ENCODE measurements at regions not wholly inside any gene's neighbourhood (a gene's known extent, or its start where the extent isn't known, plus 50 kb on each side); places are given as distances from the start of the nearest gene placed in this dataset.

- TF ChIP-seq CTCF (IDR thresholded peaks at IDR 0.05; ENCODE audit: insufficient read depth, low read depth, low read length) (no peak), EZH2 (IDR thresholded peaks at IDR 0.05; ENCODE audit: insufficient read depth, low read length) (no peak)
- H3K4me1 Mint-ChIP-seq (ENCODE audit: low read depth, unreplicated experiment) = no peaks in the 10 kb centered on the region
- H3K9ac ChIP-seq (ENCODE audit: low read length) = no peak overlapping the region
- H3K9me3 Mint-ChIP-seq (ENCODE audit: unreplicated experiment) = no peaks in the 10 kb centered on the region
- FAIRE-seq = no peak
- H3K27ac Mint-ChIP-seq (ENCODE audit: unreplicated experiment) = no peak overlapping the region
- no peaks in the 10 kb centered on the region for H3K36me3 Mint-ChIP-seq (ENCODE audit: low read depth, unreplicated experiment)
- H2AFZ ChIP-seq (ENCODE audit: low read depth, low read length) = no peak overlapping the region
- DNase-seq (ENCODE audit: low read depth) = no peak
- no peak overlapping the region for H3K4me2 ChIP-seq (ENCODE audit: low read length)
- H3K4me3 Mint-ChIP-seq (ENCODE audit: unreplicated experiment) = no peak overlapping the region
- no peaks in the 10 kb centered on the region for H3K36me3 ChIP-seq (ENCODE audit: insufficient read depth, low read length)
- no peak overlapping the region for H3K4me3 ChIP-seq (ENCODE audit: insufficient read depth, low read depth, low read length)
- H3K79me2 ChIP-seq (ENCODE audit: insufficient read depth, low read length) = no peaks in the 10 kb centered on the region
- H3K27me3 ChIP-seq (ENCODE audit: insufficient read depth, low read length) = peaks cover 3% of the 10 kb centered on the region
- H3K4me1 ChIP-seq (ENCODE audit: insufficient read depth, low read length) = no peaks in the 10 kb centered on the region
- no peak overlapping the region for H3K27ac ChIP-seq (ENCODE audit: low read depth, low read length)
- peaks cover 9% of the 10 kb centered on the region for H3K27me3 Mint-ChIP-seq (ENCODE audit: low read depth, unreplicated experiment)
- H3K9me3 ChIP-seq (ENCODE audit: insufficient read depth, low read depth, low read length) = no peaks in the 10 kb centered on the region
- no peaks in the 10 kb centered on the region for H4K20me1 ChIP-seq (ENCODE audit: insufficient read depth, low read length)
These were observed 126.7 kb upstream of the EGFLAM start for GRCh38 chr5:38131686-38132085.

GRCh38 chr5:38124321-38124720 lies 134.0 kb upstream of the EGFLAM start:
- Histone ChIP-seq H3K36me3 (ENCODE audit: insufficient read depth, low read length) (no peaks in the 10 kb centered on the region), H3K9ac (ENCODE audit: low read length) (no peak overlapping the region), H3K27ac (ENCODE audit: low read depth, low read length) (no peak overlapping the region), H3K79me2 (ENCODE audit: insufficient read depth, low read length) (no peaks in the 10 kb centered on the region), H3K4me1 (ENCODE audit: insufficient read depth, low read length) (no peaks in the 10 kb centered on the region), H3K9me3 (ENCODE audit: insufficient read depth, low read depth, low read length) (no peaks in the 10 kb centered on the region), H3K27me3 (ENCODE audit: insufficient read depth, low read length) (peaks cover 3% of the 10 kb centered on the region), H3K4me2 (ENCODE audit: low read length) (no peak overlapping the region), H3K4me3 (ENCODE audit: insufficient read depth, low read depth, low read length) (no peak overlapping the region), H2AFZ (ENCODE audit: low read depth, low read length) (no peak overlapping the region), H4K20me1 (ENCODE audit: insufficient read depth, low read length) (no peaks in the 10 kb centered on the region)
- Mint-ChIP-seq H3K27ac (ENCODE audit: unreplicated experiment) (no peak overlapping the region), H3K9me3 (ENCODE audit: unreplicated experiment) (peaks cover 5% of the 10 kb centered on the region), H3K27me3 (ENCODE audit: low read depth, unreplicated experiment) (peaks cover 18% of the 10 kb centered on the region), H3K4me1 (ENCODE audit: low read depth, unreplicated experiment) (no peaks in the 10 kb centered on the region), H3K4me3 (ENCODE audit: unreplicated experiment) (no peak overlapping the region), H3K36me3 (ENCODE audit: low read depth, unreplicated experiment) (no peaks in the 10 kb centered on the region)
- FAIRE-seq = no peak
- no peak for DNase-seq (ENCODE audit: low read depth)
- TF ChIP-seq EZH2 (IDR thresholded peaks at IDR 0.05; ENCODE audit: insufficient read depth, low read length) = no peak
- TF ChIP-seq CTCF (IDR thresholded peaks at IDR 0.05; ENCODE audit: insufficient read depth, low read depth, low read length) = no peak

- no peak overlapping the region for H3K4me3 Mint-ChIP-seq (ENCODE audit: unreplicated experiment)
- Histone ChIP-seq H3K27ac (ENCODE audit: low read depth, low read length) (no peak overlapping the region), H3K4me1 (ENCODE audit: insufficient read depth, low read length) (no peaks in the 10 kb centered on the region), H3K9me3 (ENCODE audit: insufficient read depth, low read depth, low read length) (no peaks in the 10 kb centered on the region), H4K20me1 (ENCODE audit: insufficient read depth, low read length) (no peaks in the 10 kb centered on the region), H3K4me2 (ENCODE audit: low read length) (no peak overlapping the region), H3K4me3 (ENCODE audit: insufficient read depth, low read depth, low read length) (no peak overlapping the region), H3K36me3 (ENCODE audit: insufficient read depth, low read length) (no peaks in the 10 kb centered on the region), H3K27me3 (ENCODE audit: insufficient read depth, low read length) (peaks cover 4% of the 10 kb centered on the region), H3K9ac (ENCODE audit: low read length) (no peak overlapping the region), H3K79me2 (ENCODE audit: insufficient read depth, low read length) (no peaks in the 10 kb centered on the region), H2AFZ (ENCODE audit: low read depth, low read length) (no peak overlapping the region)
- H3K27me3 Mint-ChIP-seq (ENCODE audit: low read depth, unreplicated experiment) = peaks cover 8% of the 10 kb centered on the region
- DNase-seq (ENCODE audit: low read depth) (no peak), FAIRE-seq (no peak)
- TF ChIP-seq CTCF (IDR thresholded peaks at IDR 0.05; ENCODE audit: insufficient read depth, low read depth, low read length) (no peak), EZH2 (IDR thresholded peaks at IDR 0.05; ENCODE audit: insufficient read depth, low read length) (no peak)
- no peaks in the 10 kb centered on the region for H3K4me1 Mint-ChIP-seq (ENCODE audit: low read depth, unreplicated experiment)
- no peaks in the 10 kb centered on the region for H3K36me3 Mint-ChIP-seq (ENCODE audit: low read depth, unreplicated experiment)
- peaks cover 5% of the 10 kb centered on the region for H3K9me3 Mint-ChIP-seq (ENCODE audit: unreplicated experiment)
- H3K27ac Mint-ChIP-seq (ENCODE audit: unreplicated experiment) = no peak overlapping the region
These were observed 136.9 kb upstream of the EGFLAM start for GRCh38 chr5:38121420-38121819.
